Fibroblast of peridontal ligament (primary cell): ENCODE measurements at regions not wholly inside any gene's neighbourhood (a gene's known extent, or its start where the extent isn't known, plus 50 kb on each side); places are given as distances from the start of the nearest gene placed in this dataset.
A peak's percentile ranks its signal among the peaks of the same experiment; 100 is the strongest.
"Not testable (repeated sequence)": the region's sequence is repeated elsewhere in the genome, so short reads cannot be mapped to it uniquely, and the experiment has no call there.

Source experiments
- DNase-seq: peaks from one replicate; pipeline ENCODE4 v3.0.0-alpha.2; 2010; ENCODE audit errors: extremely low read depth

GRCh38 chr7:81437160-81437559 is 332.7 kb downstream of the HGF start:
- not testable (repeated sequence) for DNase-seq

- DNase-seq: no peak
Measured at GRCh38 chr7:81433692-81434331, 336.0 kb downstream of the HGF start.

- DNase-seq: peak; percentile 48
Measured at GRCh38 chr7:81433206-81433605, 336.6 kb downstream of the HGF start.

- DNase-seq: no peak
Measured at GRCh38 chr7:81430761-81431160, 339.1 kb downstream of the HGF start.

- DNase-seq: no peak
Measured at GRCh38 chr7:81430150-81430549, 339.7 kb downstream of the HGF start.

GRCh38 chr7:81427461-81427860 is 342.4 kb downstream of the HGF start:
- DNase-seq: no peak

- DNase-seq: no peak
Measured at GRCh38 chr7:81420526-81421226, 349.2 kb downstream of the HGF start.

GRCh38 chr7:81419731-81420130 is 350.1 kb downstream of the HGF start:
- DNase-seq: no peak

- no peak for DNase-seq
Measured at GRCh38 chr7:81416659-81417058, 353.2 kb downstream of the HGF start.

- peak; percentile 21 for DNase-seq
Measured at GRCh38 chr7:81415181-81415580, 354.7 kb downstream of the HGF start.

GRCh38 chr7:81414411-81414810 is 355.4 kb downstream of the HGF start:
- no peak for DNase-seq

GRCh38 chr7:81410471-81411117 is 359.3 kb downstream of the HGF start:
- peak; percentile 24 for DNase-seq

GRCh38 chr7:81408728-81409127 is 361.1 kb downstream of the HGF start:
- peak; percentile 32 for DNase-seq

GRCh38 chr7:81407094-81407493 is 362.8 kb downstream of the HGF start:
- no peak for DNase-seq

GRCh38 chr7:81404669-81405068 is 365.2 kb downstream of the HGF start:
- DNase-seq: no peak

GRCh38 chr7:81402227-81402626 is 367.6 kb downstream of the HGF start:
- no peak for DNase-seq

- DNase-seq: no peak
Measured at GRCh38 chr7:81399471-81399870, 370.4 kb downstream of the HGF start.

GRCh38 chr7:81394029-81394428 is 375.8 kb downstream of the HGF start:
- no peak for DNase-seq

GRCh38 chr7:81393018-81393417 is 376.8 kb downstream of the HGF start:
- DNase-seq: no peak

- DNase-seq: no peak
Measured at GRCh38 chr7:81385370-81385769, 384.5 kb downstream of the HGF start.

- no peak for DNase-seq
Measured at GRCh38 chr7:81383846-81384245, 386.0 kb downstream of the HGF start.

GRCh38 chr7:81374641-81375040 is 395.2 kb downstream of the HGF start:
- DNase-seq: not testable (repeated sequence)

GRCh38 chr7:81370822-81371221 is 399.0 kb downstream of the HGF start:
- peak; percentile 75 for DNase-seq
